OCI-LY1 (cell line): ENCODE measurements at regions not wholly inside any gene's neighbourhood (a gene's known extent, or its start where the extent isn't known, plus 50 kb on each side); places are given as distances from the start of the nearest gene placed in this dataset.

ENCODE experiments used
- EZH2 ChIP-seq: fragments of 200-600 bp; sonication (generic), shearing (Covaris generic); IDR thresholded peaks from 2 replicates; pipeline ENCODE4 v1.8.0; 2017; ENCODE audit warnings: borderline replicate concordance, mixed run types, mild to moderate bottlenecking, antibody characterized with exemption, low read length, moderate library complexity, mixed read lengths
- TF ChIP-seq, protein P1 (sequence below): fragments of 200-600 bp; sonication (generic), shearing (Covaris generic); IDR thresholded peaks from 2 replicates; pipeline ENCODE4 v1.5.1; 2017; ENCODE audit warnings: mild to moderate bottlenecking, antibody characterized with exemption, low read length, moderate library complexity, mixed read lengths

DNA sequence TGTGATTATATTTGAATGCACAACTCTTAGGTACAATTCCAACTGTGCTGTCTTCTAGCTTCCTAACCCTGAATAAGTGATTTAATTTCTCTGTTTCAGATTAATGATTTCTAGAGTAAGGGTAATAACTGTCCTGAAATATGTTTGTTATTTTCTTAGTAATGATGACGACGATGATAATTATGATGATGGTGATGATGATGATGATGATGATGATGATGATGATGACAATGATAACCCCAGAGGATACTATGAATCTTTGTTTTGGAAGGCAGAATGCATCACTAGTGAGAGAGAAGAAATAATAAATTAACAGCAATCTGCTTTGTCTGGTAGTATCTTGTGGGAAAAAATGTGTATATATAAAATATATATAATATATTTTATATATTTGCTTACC, 317.1 kb upstream of the CDH8 start:
- TF ChIP-seq, protein P1, sequence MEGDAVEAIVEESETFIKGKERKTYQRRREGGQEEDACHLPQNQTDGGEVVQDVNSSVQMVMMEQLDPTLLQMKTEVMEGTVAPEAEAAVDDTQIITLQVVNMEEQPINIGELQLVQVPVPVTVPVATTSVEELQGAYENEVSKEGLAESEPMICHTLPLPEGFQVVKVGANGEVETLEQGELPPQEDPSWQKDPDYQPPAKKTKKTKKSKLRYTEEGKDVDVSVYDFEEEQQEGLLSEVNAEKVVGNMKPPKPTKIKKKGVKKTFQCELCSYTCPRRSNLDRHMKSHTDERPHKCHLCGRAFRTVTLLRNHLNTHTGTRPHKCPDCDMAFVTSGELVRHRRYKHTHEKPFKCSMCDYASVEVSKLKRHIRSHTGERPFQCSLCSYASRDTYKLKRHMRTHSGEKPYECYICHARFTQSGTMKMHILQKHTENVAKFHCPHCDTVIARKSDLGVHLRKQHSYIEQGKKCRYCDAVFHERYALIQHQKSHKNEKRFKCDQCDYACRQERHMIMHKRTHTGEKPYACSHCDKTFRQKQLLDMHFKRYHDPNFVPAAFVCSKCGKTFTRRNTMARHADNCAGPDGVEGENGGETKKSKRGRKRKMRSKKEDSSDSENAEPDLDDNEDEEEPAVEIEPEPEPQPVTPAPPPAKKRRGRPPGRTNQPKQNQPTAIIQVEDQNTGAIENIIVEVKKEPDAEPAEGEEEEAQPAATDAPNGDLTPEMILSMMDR, result no peak
- no peak for TF ChIP-seq EZH2
